GM12878 (cell line): ENCODE measurements at regions not wholly inside any gene's neighbourhood (a gene's known extent, or its start where the extent isn't known, plus 50 kb on each side); places are given as distances from the start of the nearest gene placed in this dataset.
"Not testable (repeated sequence)": the region's sequence is repeated elsewhere in the genome, so short reads cannot be mapped to it uniquely, and the experiment has no call there.

Experiments
- ATAC-seq: fragments of 200-7000 bp; cut with Tn5 transposase; 3 replicates; pipeline ENCODE4 v1.9.1; 2020; ENCODE audit warnings: mild to moderate bottlenecking, moderate library complexity
- BruUV-seq: library from RNA; stranded (reverse); fragments of 400-500 nt; replicated peaks from 2 replicates; lab custom pipeline; 2021; lab: Mats Ljungman, UMichigan
- CTCF ChIA-PET: fragments of 300-600 bp; sonication (Branson Sonifier 250); formaldehyde crosslinking; extraction: SDS; loops from one replicate; lab custom pipeline; 2021; ENCODE audit warnings: inconsistent platforms; lab: Yijun Ruan, JAX
- POLR2A ChIA-PET: fragments of 350-600 bp; formaldehyde crosslinking; extraction: SDS; loops from one replicate; lab custom pipeline; 2021; ENCODE audit warnings: inconsistent platforms; lab: Charles Lee
- RAD21 ChIA-PET: fragments of 300-600 bp; sonication (Branson Sonifier 250); formaldehyde crosslinking; loops from one replicate; lab custom pipeline; 2023; ENCODE audit warnings: antibody characterized with exemption; ENCODE audit not compliant: unreplicated experiment; lab: Charles Lee
- SMC1A ChIA-PET: fragments of 300-600 bp; sonication (Branson Sonifier 250); formaldehyde crosslinking; loops from one replicate; lab custom pipeline; 2023; ENCODE audit not compliant: unreplicated experiment, uncharacterized antibody; lab: Charles Lee
- DNase-seq: peaks from one replicate; pipeline ENCODE4 v3.0.0-alpha.2; 2011; ENCODE audit warnings: low read depth, low spot score
- FAIRE-seq: peaks from 3 replicates; lab custom pipeline; 2011; peaks lifted over from hg19 to GRCh38; lab: Jason Lieb, UNC
- H2AFZ ChIP-seq: 2 replicates; pipeline ENCODE4 v1.6.0; 2011; ENCODE audit warnings: low read depth, low read length, control low read depth; ENCODE audit not compliant: control insufficient read depth
- H3K27ac ChIP-seq: 2 replicates; pipeline ENCODE4 v1.5.1; 2011; ENCODE audit warnings: control low read depth; ENCODE audit not compliant: control insufficient read depth, insufficient read depth
- H3K27me3 ChIP-seq, 2 experiments: replicated peaks in 1 of 2; 2 replicates each; pipeline versions ENCODE4 v1.6.0 to v1.6.1; 2011; ENCODE audit warnings: low read length in 1 of 2; ENCODE audit not compliant: control insufficient read depth in 2 of 2, insufficient read depth in 2 of 2
- H3K36me3 ChIP-seq, 2 experiments: 2 replicates each; pipeline ENCODE4 v1.5.1; 2011; ENCODE audit warnings: low read length in 1 of 2; ENCODE audit not compliant: control insufficient read depth in 2 of 2, insufficient read depth in 2 of 2
- H3K4me1 ChIP-seq: 2 replicates; pipeline ENCODE4 v1.6.1; 2011; ENCODE audit warnings: mild to moderate bottlenecking, low read length, moderate library complexity, mixed read lengths; ENCODE audit not compliant: control insufficient read depth, insufficient read depth
- H3K4me2 ChIP-seq: 2 replicates; pipeline ENCODE4 v1.6.0; 2011; ENCODE audit warnings: control low read depth; ENCODE audit not compliant: control insufficient read depth, insufficient read depth
- H3K4me3 ChIP-seq: fragments of 200-600 bp; sonication (generic); 2 replicates; pipeline ENCODE4 v1.5.1; 2016
- H3K79me2 ChIP-seq: 2 replicates; pipeline ENCODE4 v1.6.0; 2011; ENCODE audit warnings: low read length; ENCODE audit not compliant: control insufficient read depth, insufficient read depth
- H3K9ac ChIP-seq: 2 replicates; pipeline ENCODE4 v1.8.0; 2011; ENCODE audit warnings: low read length, control low read depth, mixed read lengths; ENCODE audit not compliant: control insufficient read depth, insufficient read depth
- H3K9me3 ChIP-seq: replicated peaks from 3 replicates; pipeline ENCODE4 v1.5.1; 2011; ENCODE audit warnings: mild to moderate bottlenecking, low read length; ENCODE audit not compliant: control insufficient read depth, insufficient read depth
- H4K20me1 ChIP-seq: 2 replicates; pipeline ENCODE4 v1.6.0; 2011; ENCODE audit not compliant: control insufficient read depth, insufficient read depth
- WGBS: methylation state at CpG from one replicate; pipeline ENCODE4 v1.1.6; 2016; ENCODE audit warnings: low lambda C conversion rate; ENCODE audit not compliant: insufficient replicate concordance, insufficient coverage; ENCODE audit errors: missing lambda C conversion rate; 5-methylcytosine and 5-hydroxymethylcytosine counted together
- in situ Hi-C: fragments of 300-500 bp; cut with MboI; formaldehyde crosslinking; loops from 9 replicates; pipeline ENCODE4 v1.14.3; 2018; ENCODE audit warnings: mixed read lengths
- intact Hi-C: fragments of 100-400 bp; cut with micrococcal nuclease; formaldehyde crosslinking; loops from one replicate; pipeline ENCODE4 v1.14.2; 2022; ENCODE audit not compliant: unreplicated experiment

GRCh38 chr10:47648594-47648993 lies 114.8 kb downstream of the SYT15B start:
- BruUV-seq, ATAC-seq, H2AFZ ChIP-seq, H3K79me2 ChIP-seq, RAD21 ChIA-PET, H3K27me3 ChIP-seq, H3K36me3 ChIP-seq, H4K20me1 ChIP-seq, H3K4me3 ChIP-seq, in situ Hi-C loops, H3K9ac ChIP-seq, H3K4me2 ChIP-seq, H3K27ac ChIP-seq, H3K4me1 ChIP-seq, CTCF ChIA-PET, SMC1A ChIA-PET, POLR2A ChIA-PET, H3K9me3 ChIP-seq, FAIRE-seq, intact Hi-C loops, DNase-seq: not testable (repeated sequence)
- WGBS = no CpG with 5 or more reads among the region's 2 CpGs

GRCh38 chr10:47647523-47648101 lies 115.8 kb downstream of the SYT15B start:
- H3K4me2 ChIP-seq, intact Hi-C loops, H3K9me3 ChIP-seq, POLR2A ChIA-PET, H3K9ac ChIP-seq, H2AFZ ChIP-seq, RAD21 ChIA-PET, H3K27ac ChIP-seq, H3K4me1 ChIP-seq, SMC1A ChIA-PET, BruUV-seq, ATAC-seq, H3K4me3 ChIP-seq, H4K20me1 ChIP-seq, H3K79me2 ChIP-seq, H3K27me3 ChIP-seq, H3K36me3 ChIP-seq, FAIRE-seq, in situ Hi-C loops, DNase-seq, CTCF ChIA-PET: not testable (repeated sequence)
- WGBS = 0% methylated on average over 3 of the region's 3 CpGs
